ENCODE measurements at regions not wholly inside any gene's neighbourhood (a gene's known extent, or its start where the extent isn't known, plus 50 kb on each side); places are given as distances from the start of the nearest gene placed in this dataset.

DNA sequence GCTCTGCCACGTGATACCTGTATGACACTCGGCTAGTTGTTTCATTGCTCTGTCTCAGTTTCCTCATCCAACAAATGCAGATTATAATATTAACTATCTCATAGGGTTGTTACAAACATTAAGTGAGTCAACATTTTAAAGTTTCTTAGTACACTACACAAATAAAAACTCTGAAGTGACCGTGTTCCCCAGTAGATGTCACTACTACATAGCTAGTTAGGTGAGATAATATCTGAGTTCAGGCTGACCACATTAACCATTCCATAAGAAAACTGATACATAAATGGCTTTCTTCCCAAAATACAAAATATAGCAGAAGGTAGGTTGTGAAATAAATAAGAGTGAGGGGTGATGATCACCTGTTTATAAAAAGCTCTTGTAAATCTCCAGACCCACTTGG, 214.1 kb downstream of the NUF2 start:
- no peak overlapping the region for H3K4me3 ChIP-seq (ENCODE audit: low read depth, low read length)
- TF ChIP-seq, protein P1, sequence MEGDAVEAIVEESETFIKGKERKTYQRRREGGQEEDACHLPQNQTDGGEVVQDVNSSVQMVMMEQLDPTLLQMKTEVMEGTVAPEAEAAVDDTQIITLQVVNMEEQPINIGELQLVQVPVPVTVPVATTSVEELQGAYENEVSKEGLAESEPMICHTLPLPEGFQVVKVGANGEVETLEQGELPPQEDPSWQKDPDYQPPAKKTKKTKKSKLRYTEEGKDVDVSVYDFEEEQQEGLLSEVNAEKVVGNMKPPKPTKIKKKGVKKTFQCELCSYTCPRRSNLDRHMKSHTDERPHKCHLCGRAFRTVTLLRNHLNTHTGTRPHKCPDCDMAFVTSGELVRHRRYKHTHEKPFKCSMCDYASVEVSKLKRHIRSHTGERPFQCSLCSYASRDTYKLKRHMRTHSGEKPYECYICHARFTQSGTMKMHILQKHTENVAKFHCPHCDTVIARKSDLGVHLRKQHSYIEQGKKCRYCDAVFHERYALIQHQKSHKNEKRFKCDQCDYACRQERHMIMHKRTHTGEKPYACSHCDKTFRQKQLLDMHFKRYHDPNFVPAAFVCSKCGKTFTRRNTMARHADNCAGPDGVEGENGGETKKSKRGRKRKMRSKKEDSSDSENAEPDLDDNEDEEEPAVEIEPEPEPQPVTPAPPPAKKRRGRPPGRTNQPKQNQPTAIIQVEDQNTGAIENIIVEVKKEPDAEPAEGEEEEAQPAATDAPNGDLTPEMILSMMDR (IDR thresholded peaks at IDR 0.05; ENCODE audit: low read depth, low read length), result peak; percentile 34
- in situ Hi-C loops (cut with HindIII; ENCODE audit: low sequenced_read_pairs), result no loop called here
- DNase-seq (ENCODE audit: low read depth, low spot score), result peak; percentile 10

DNA sequence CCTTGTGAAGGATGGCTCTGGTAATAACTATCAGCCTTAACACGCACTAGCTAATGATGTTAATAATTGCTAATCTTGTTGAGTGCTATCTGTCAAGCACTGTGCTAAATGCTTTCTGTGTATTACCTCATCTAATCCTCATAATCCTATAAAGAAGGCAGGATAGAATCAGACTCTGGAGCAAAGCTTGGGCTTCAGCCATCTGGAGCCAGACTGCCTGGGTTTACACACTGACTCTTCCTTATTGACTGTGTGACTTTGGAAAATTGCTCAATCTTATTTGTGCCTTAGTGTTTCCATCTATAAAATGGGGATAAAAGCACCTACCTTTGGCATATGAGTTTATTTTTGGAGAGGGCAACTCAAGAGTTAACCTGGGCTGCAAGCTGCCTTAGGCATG, 216.1 kb downstream of the NUF2 start:
- in situ Hi-C loops (cut with HindIII; ENCODE audit: low sequenced_read_pairs), result no loop called here
- DNase-seq (ENCODE audit: low read depth, low spot score), result no peak
- TF ChIP-seq, protein P1 (IDR thresholded peaks at IDR 0.05; ENCODE audit: low read depth, low read length), result no peak
- H3K4me3 ChIP-seq (ENCODE audit: low read depth, low read length), result no peak overlapping the region

DNA sequence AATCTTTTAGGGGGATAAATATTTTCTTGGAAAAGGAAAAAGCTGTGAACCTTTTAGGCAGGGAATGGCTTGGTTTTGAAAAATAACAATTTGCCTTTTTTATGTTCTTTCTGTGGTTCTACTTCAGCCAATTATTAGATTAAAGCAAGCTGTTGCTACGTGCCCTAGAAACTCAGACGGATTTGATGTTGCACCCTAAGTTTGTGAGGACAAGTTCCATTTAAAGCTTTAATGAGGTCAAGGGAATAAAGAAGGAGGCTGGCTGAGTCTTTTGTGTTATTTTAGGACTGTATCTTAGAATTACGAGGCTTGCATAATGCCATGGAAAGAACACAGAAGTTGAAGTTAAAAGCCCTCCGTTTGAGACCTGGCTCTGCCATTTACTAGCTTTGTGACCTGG, 216.9 kb downstream of the NUF2 start:
- TF ChIP-seq, protein P1 (IDR thresholded peaks at IDR 0.05; ENCODE audit: low read depth, low read length), result no peak
- DNase-seq (ENCODE audit: low read depth, low spot score), result no peak
- in situ Hi-C loops (cut with HindIII; ENCODE audit: low sequenced_read_pairs), result no loop called here

DNA sequence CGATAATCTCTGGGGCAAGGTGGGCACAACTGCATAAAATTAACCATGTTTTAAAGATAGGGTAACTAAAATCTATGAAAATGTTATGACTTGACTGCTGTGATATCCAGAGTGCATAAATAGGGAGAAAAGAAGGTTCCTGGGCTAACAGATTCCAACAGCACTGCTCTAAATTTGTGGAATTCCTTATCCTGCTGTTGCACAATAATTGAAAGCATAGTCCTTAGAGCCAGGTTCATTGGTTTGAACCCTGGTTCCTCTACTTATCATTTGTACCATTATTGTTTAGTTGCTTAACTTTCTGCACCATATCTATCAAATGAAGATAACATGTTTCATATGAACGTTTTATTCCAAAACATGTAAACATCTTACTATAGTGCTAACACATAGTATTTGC, 219.0 kb downstream of the NUF2 start:
- TF ChIP-seq, protein P1 (IDR thresholded peaks at IDR 0.05; ENCODE audit: low read depth, low read length), result no peak
- H3K4me3 ChIP-seq (ENCODE audit: low read depth, low read length), result no peak overlapping the region
- in situ Hi-C loops (cut with HindIII; ENCODE audit: low sequenced_read_pairs), result no loop called here
- DNase-seq (ENCODE audit: low read depth, low spot score), result no peak

More for the DNA sequence above, 216.9 kb downstream of the NUF2 start:
- H3K4me3 ChIP-seq (ENCODE audit: low read depth, low read length), result no peak overlapping the region

DNA sequence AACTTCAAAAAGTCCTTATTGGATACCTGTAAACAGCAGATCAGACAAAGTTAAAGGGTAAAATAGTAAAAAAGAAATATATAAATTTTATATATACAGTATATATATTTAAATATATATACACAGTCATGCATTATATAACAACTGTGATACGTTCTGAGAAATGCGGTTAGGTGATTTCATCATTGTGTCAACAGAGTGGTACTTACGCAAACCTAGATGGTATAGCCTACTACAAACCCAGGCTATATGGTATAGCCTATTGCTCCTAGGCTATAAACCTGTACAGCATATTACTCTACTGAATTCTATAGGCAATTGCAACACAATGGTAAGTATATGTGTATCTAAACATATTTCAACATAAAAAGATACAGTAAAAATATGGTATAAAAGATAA, 222.7 kb downstream of the NUF2 start:
- no peak overlapping the region for H3K4me3 ChIP-seq (ENCODE audit: low read depth, low read length)
- TF ChIP-seq, protein P1 (IDR thresholded peaks at IDR 0.05; ENCODE audit: low read depth, low read length), result no peak
- no peak for DNase-seq (ENCODE audit: low read depth, low spot score)
- in situ Hi-C loops (cut with HindIII; ENCODE audit: low sequenced_read_pairs), result no loop called here

DNA sequence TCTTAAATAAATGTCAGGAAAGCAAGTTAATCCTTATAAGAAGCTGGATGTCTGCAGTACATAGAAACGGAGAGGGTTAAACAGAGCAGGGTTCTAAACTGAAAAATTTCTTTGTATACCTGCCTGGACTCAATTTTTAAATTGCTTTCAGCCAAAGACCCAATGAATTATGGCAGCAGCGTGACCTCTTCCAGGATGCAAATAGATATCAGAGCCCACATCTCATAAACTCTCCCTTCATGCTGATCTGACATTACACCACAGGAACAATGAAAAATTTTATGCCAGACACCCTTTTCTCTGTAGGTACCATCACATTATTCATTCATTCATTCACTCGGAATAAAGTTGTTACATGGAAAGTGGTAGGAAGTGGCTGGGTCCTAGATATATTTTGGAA, 236.4 kb downstream of the NUF2 start:
- TF ChIP-seq, protein P1 (IDR thresholded peaks at IDR 0.05; ENCODE audit: low read depth, low read length), result no peak
- H3K4me3 ChIP-seq (ENCODE audit: low read depth, low read length), result no peak overlapping the region
- DNase-seq (ENCODE audit: low read depth, low spot score), result no peak
- in situ Hi-C loops (cut with HindIII; ENCODE audit: low sequenced_read_pairs), result no loop called here
